ENCODE measurements at regions not wholly inside any gene's neighbourhood (a gene's known extent, or its start where the extent isn't known, plus 50 kb on each side); places are given as distances from the start of the nearest gene placed in this dataset.

DNA sequence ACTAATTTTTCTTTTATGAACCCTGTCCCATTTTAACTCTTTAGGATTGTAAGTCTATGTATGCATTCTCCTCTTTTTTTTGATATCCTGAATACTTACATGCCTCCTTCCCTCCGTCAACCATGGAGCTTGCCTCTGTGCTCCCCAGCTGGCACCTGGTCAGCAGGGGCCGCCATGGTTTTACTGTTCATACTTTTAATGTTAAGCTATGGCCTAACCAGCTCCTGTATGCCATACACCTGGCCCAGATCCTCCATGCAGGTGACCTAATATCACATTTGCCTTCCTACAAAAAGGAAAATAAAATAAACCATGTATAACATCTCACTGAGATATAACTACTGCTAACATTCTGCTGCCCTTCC is 283.1 kb upstream of the TRIB2 start:
- TF ChIP-seq, protein P1, sequence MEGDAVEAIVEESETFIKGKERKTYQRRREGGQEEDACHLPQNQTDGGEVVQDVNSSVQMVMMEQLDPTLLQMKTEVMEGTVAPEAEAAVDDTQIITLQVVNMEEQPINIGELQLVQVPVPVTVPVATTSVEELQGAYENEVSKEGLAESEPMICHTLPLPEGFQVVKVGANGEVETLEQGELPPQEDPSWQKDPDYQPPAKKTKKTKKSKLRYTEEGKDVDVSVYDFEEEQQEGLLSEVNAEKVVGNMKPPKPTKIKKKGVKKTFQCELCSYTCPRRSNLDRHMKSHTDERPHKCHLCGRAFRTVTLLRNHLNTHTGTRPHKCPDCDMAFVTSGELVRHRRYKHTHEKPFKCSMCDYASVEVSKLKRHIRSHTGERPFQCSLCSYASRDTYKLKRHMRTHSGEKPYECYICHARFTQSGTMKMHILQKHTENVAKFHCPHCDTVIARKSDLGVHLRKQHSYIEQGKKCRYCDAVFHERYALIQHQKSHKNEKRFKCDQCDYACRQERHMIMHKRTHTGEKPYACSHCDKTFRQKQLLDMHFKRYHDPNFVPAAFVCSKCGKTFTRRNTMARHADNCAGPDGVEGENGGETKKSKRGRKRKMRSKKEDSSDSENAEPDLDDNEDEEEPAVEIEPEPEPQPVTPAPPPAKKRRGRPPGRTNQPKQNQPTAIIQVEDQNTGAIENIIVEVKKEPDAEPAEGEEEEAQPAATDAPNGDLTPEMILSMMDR (IDR thresholded peaks at IDR 0.05; ENCODE audit: extremely low read depth in 1 of 2, insufficient read depth in 1 of 2, low read depth in 1 of 2, low read length in 2 of 2): no peak
- TF ChIP-seq EZH2 (IDR thresholded peaks at IDR 0.05; ENCODE audit: borderline replicate concordance, low read depth, low read length, severe bottlenecking): no peak
- no peak for TF ChIP-seq POLR2AphosphoS5 (IDR thresholded peaks at IDR 0.05; ENCODE audit: insufficient read depth, low read depth, low read length)
- no peak for TF ChIP-seq FOS (IDR thresholded peaks at IDR 0.05; ENCODE audit: borderline replicate concordance, insufficient read depth, low read length)

All from endothelial cell of umbilical vein (primary cell).